ENCODE measurements at regions not wholly inside any gene's neighbourhood (a gene's known extent, or its start where the extent isn't known, plus 50 kb on each side); places are given as distances from the start of the nearest gene placed in this dataset.
A peak's percentile ranks its signal among the peaks of the same experiment; 100 is the strongest.

- DNase-seq (ENCODE audit: low read depth) = no peak
Observed at GRCh38 chr3:139870000-139870675, 64.8 kb upstream of the CLSTN2 start.

GRCh38 chr3:139868773-139869172 lies 66.2 kb upstream of the CLSTN2 start:
- DNase-seq (ENCODE audit: low read depth) = no peak

GRCh38 chr3:139848660-139849059 lies 86.3 kb upstream of the CLSTN2 start:
- no peak for DNase-seq (ENCODE audit: low read depth)

GRCh38 chr3:139846729-139847128 lies 88.3 kb upstream of the CLSTN2 start:
- no peak for DNase-seq (ENCODE audit: low read depth)

- no peak for DNase-seq (ENCODE audit: low read depth)
Observed at GRCh38 chr3:139839659-139840058, 95.3 kb upstream of the CLSTN2 start.

GRCh38 chr3:139839014-139839413 lies 96.0 kb upstream of the CLSTN2 start:
- DNase-seq (ENCODE audit: low read depth) = no peak

- DNase-seq (ENCODE audit: low read depth) = no peak
Observed at GRCh38 chr3:139838269-139838957, 96.6 kb upstream of the CLSTN2 start.

GRCh38 chr3:139836698-139837464 lies 98.1 kb upstream of the CLSTN2 start:
- no peak for DNase-seq (ENCODE audit: low read depth)

- no peak for DNase-seq (ENCODE audit: low read depth)
Observed at GRCh38 chr3:139835830-139836683, 98.9 kb upstream of the CLSTN2 start.

- DNase-seq (ENCODE audit: low read depth) = no peak
Observed at GRCh38 chr3:139832998-139833397, 102.0 kb upstream of the CLSTN2 start.

- DNase-seq (ENCODE audit: low read depth) = no peak
Observed at GRCh38 chr3:139830817-139831216, 104.2 kb upstream of the CLSTN2 start.

- no peak for DNase-seq (ENCODE audit: low read depth)
Observed at GRCh38 chr3:139827833-139828232, 107.2 kb upstream of the CLSTN2 start.

- no peak for DNase-seq (ENCODE audit: low read depth)
Observed at GRCh38 chr3:139824864-139825263, 110.1 kb upstream of the CLSTN2 start.

GRCh38 chr3:139814646-139815045 lies 120.3 kb upstream of the CLSTN2 start:
- DNase-seq (ENCODE audit: low read depth) = no peak

GRCh38 chr3:139811331-139811730 lies 123.7 kb upstream of the CLSTN2 start:
- no peak for DNase-seq (ENCODE audit: low read depth)

- DNase-seq (ENCODE audit: low read depth) = no peak
Observed at GRCh38 chr3:139808201-139808600, 126.8 kb upstream of the CLSTN2 start.

- no peak for DNase-seq (ENCODE audit: low read depth)
Observed at GRCh38 chr3:139803294-139803693, 125.5 kb upstream of the NMNAT3 start.

- peak; percentile 14 for DNase-seq (ENCODE audit: low read depth)
Observed at GRCh38 chr3:139797724-139798343, 120.1 kb upstream of the NMNAT3 start.

- DNase-seq (ENCODE audit: low read depth) = no peak
Observed at GRCh38 chr3:139794469-139795265, 116.9 kb upstream of the NMNAT3 start.

- DNase-seq (ENCODE audit: low read depth) = no peak
Observed at GRCh38 chr3:139793408-139793807, 115.6 kb upstream of the NMNAT3 start.

Measured in LHCN-M2 (cell line).